H9 (cell line): ENCODE measurements at regions not wholly inside any gene's neighbourhood (a gene's known extent, or its start where the extent isn't known, plus 50 kb on each side); places are given as distances from the start of the nearest gene placed in this dataset.

Source experiments
- DNase-seq: peaks from one replicate; pipeline ENCODE4 v3.0.0-alpha.2; 2017
- H2AFZ ChIP-seq: one replicate; pipeline ENCODE4 v1.6.1; 2013; ENCODE audit warnings: mild to moderate bottlenecking, low read length, control low read depth, moderate library complexity
- H2AK5ac ChIP-seq: 2 replicates; pipeline ENCODE4 v1.6.1; 2013; ENCODE audit warnings: low read length, control low read depth, mixed read lengths; ENCODE audit not compliant: insufficient read length
- H2BK120ac ChIP-seq: one replicate; pipeline ENCODE4 v1.6.1; 2013; ENCODE audit warnings: low read depth, mild to moderate bottlenecking, low read length, control low read depth, inconsistent platforms; ENCODE audit not compliant: poor library complexity, severe bottlenecking
- H2BK12ac ChIP-seq: 2 replicates; pipeline ENCODE4 v1.6.1; 2013; ENCODE audit warnings: low read length, control low read depth, mixed read lengths, low read depth; ENCODE audit not compliant: insufficient read length
- H2BK15ac ChIP-seq: 2 replicates; pipeline ENCODE4 v1.6.1; 2013; ENCODE audit warnings: low read depth, low read length, control low read depth
- H2BK20ac ChIP-seq: one replicate; pipeline ENCODE4 v1.6.1; 2013; ENCODE audit warnings: low read depth, mild to moderate bottlenecking, low read length, control low read depth, inconsistent platforms; ENCODE audit not compliant: poor library complexity, severe bottlenecking
- H2BK5ac ChIP-seq: 2 replicates; pipeline ENCODE4 v1.6.1; 2013; ENCODE audit warnings: low read length, control low read depth, mixed read lengths; ENCODE audit not compliant: insufficient read length
- H3K14ac ChIP-seq: 2 replicates; pipeline ENCODE4 v1.6.1; 2013; ENCODE audit warnings: low read length, control low read depth; ENCODE audit not compliant: insufficient read depth
- H3K18ac ChIP-seq: 2 replicates; pipeline ENCODE4 v1.6.1; 2013; ENCODE audit warnings: low read depth, mild to moderate bottlenecking, mixed read lengths, low read length, control low read depth; ENCODE audit not compliant: insufficient read length
- H3K23ac ChIP-seq: 2 replicates; pipeline ENCODE4 v1.6.1; 2013; ENCODE audit warnings: low read length, control low read depth, mixed read lengths, low read depth; ENCODE audit not compliant: insufficient read length
- H3K23me2 ChIP-seq: 2 replicates; pipeline ENCODE4 v1.6.1; 2013; ENCODE audit warnings: low read depth, mild to moderate bottlenecking, mixed read lengths, low read length, control low read depth; ENCODE audit not compliant: insufficient read length, poor library complexity, severe bottlenecking
- H3K27ac ChIP-seq: 2 replicates; pipeline ENCODE4 v1.5.1; 2013; ENCODE audit warnings: low read length, control low read depth, mixed read lengths, low read depth; ENCODE audit not compliant: insufficient read length
- H3K27me3 ChIP-seq: 2 replicates; pipeline ENCODE4 v1.6.1; 2013; ENCODE audit warnings: low read length, control low read depth, inconsistent platforms; ENCODE audit not compliant: insufficient read depth
- H3K4ac ChIP-seq: 2 replicates; pipeline ENCODE4 v1.6.1; 2013; ENCODE audit warnings: low read depth, mild to moderate bottlenecking, control low read depth, inconsistent platforms, low read length, moderate library complexity
- H3K4me1 ChIP-seq: 2 replicates; pipeline ENCODE4 v1.6.1; 2013; ENCODE audit warnings: low read length, control low read depth, inconsistent platforms; ENCODE audit not compliant: insufficient read depth
- H3K4me2 ChIP-seq: 2 replicates; pipeline ENCODE4 v1.6.1; 2013; ENCODE audit warnings: low read length, control low read depth, mixed read lengths; ENCODE audit not compliant: insufficient read length, insufficient read depth
- H3K56ac ChIP-seq: 2 replicates; pipeline ENCODE4 v1.6.1; 2013; ENCODE audit warnings: low read depth, mild to moderate bottlenecking, mixed read lengths, low read length, control low read depth; ENCODE audit not compliant: insufficient read length
- H3K79me1 ChIP-seq: 2 replicates; pipeline ENCODE4 v1.6.1; 2013; ENCODE audit warnings: low read depth, mild to moderate bottlenecking, moderate library complexity, low read length, control low read depth, inconsistent platforms; ENCODE audit not compliant: insufficient read depth, poor library complexity, severe bottlenecking
- H3K79me2 ChIP-seq: 2 replicates; pipeline ENCODE4 v1.6.1; 2013; ENCODE audit warnings: low read length, control low read depth, inconsistent platforms; ENCODE audit not compliant: insufficient read depth
- H3K9ac ChIP-seq: 2 replicates; pipeline ENCODE4 v1.6.1; 2013; ENCODE audit warnings: low read length, control low read depth, mixed read lengths; ENCODE audit not compliant: insufficient read length; ENCODE audit errors: extremely low read depth
- H3K9me3 ChIP-seq: one replicate; pipeline ENCODE4 v1.6.1; 2013; ENCODE audit warnings: low read depth, low read length, inconsistent platforms; ENCODE audit not compliant: control insufficient read depth
- H3T11ph ChIP-seq: one replicate; pipeline ENCODE4 v1.6.1; 2013; ENCODE audit warnings: mild to moderate bottlenecking, low read length, control low read depth, inconsistent platforms
- H4K20me1 ChIP-seq: one replicate; pipeline ENCODE4 v1.6.1; 2013; ENCODE audit not compliant: control insufficient read depth, insufficient read length, insufficient read depth
- H4K5ac ChIP-seq: 2 replicates; pipeline ENCODE4 v1.6.1; 2013; ENCODE audit warnings: low read depth, mild to moderate bottlenecking, mixed read lengths, low read length, control low read depth; ENCODE audit not compliant: insufficient read length
- H4K8ac ChIP-seq: replicated peaks from 2 replicates; pipeline ENCODE4 v1.6.1; 2013; ENCODE audit warnings: low read length, control low read depth, mixed read lengths, low read depth; ENCODE audit not compliant: insufficient read length
- H4K91ac ChIP-seq: 2 replicates; pipeline ENCODE4 v1.6.1; 2013; ENCODE audit warnings: low read depth, mild to moderate bottlenecking, moderate library complexity, mixed read lengths, low read length, control low read depth; ENCODE audit not compliant: insufficient read length
- H3K27ac Mint-ChIP-seq, 3 experiments: 2 replicates in 2 of 3; 3 replicates in 1 of 3; pipeline ENCODE4 v1.8.0; 2020 to 2021; ENCODE audit warnings: mixed read lengths in 3 of 3, mild to moderate bottlenecking in 1 of 3, moderate library complexity in 1 of 3
- H3K27me3 Mint-ChIP-seq: 2 replicates; pipeline ENCODE4 v1.8.0; 2021; ENCODE audit warnings: low read depth, mild to moderate bottlenecking, moderate library complexity, mixed read lengths
- H3K36me3 Mint-ChIP-seq, 3 experiments: 2 replicates in 2 of 3; 3 replicates in 1 of 3; pipeline ENCODE4 v1.8.0; 2020 to 2021; ENCODE audit warnings: low read depth in 3 of 3, mixed read lengths in 3 of 3; ENCODE audit not compliant: insufficient read depth in 1 of 3
- H3K4me1 Mint-ChIP-seq, 2 experiments: 2 replicates each; pipeline ENCODE4 v1.8.0; 2020; ENCODE audit warnings: mixed read lengths in 2 of 2
- H3K4me3 Mint-ChIP-seq, 2 experiments: 2 replicates in 1 of 2; 3 replicates in 1 of 2; pipeline ENCODE4 v1.8.0; 2020 to 2021; ENCODE audit warnings: mild to moderate bottlenecking in 2 of 2, mixed read lengths in 2 of 2, moderate library complexity in 1 of 2
- H3K9me3 Mint-ChIP-seq, 2 experiments: 2 replicates in 1 of 2; 3 replicates in 1 of 2; pipeline ENCODE4 v1.8.0; 2020; ENCODE audit warnings: mild to moderate bottlenecking in 2 of 2, mixed read lengths in 2 of 2, moderate library complexity in 1 of 2
- WGBS: extraction: QIAGEN DNeasy Blood & Tissue Kit; methylation state at CpG from one replicate; pipeline ENCODE4 v1.1.7; 2013; ENCODE audit warnings: missing lambda C conversion rate, low lambda C conversion rate, mixed read lengths; ENCODE audit not compliant: insufficient read length; ENCODE audit errors: extremely low coverage; 5-methylcytosine and 5-hydroxymethylcytosine counted together
- TF ChIP-seq, protein P1 (sequence below): fragments of 200-600 bp; sonication (generic); conservative IDR thresholded peaks from 3 replicates; pipeline ENCODE4 v1.8.0; 2021; ENCODE audit warnings: antibody characterized with exemption, mild to moderate bottlenecking

DNA sequence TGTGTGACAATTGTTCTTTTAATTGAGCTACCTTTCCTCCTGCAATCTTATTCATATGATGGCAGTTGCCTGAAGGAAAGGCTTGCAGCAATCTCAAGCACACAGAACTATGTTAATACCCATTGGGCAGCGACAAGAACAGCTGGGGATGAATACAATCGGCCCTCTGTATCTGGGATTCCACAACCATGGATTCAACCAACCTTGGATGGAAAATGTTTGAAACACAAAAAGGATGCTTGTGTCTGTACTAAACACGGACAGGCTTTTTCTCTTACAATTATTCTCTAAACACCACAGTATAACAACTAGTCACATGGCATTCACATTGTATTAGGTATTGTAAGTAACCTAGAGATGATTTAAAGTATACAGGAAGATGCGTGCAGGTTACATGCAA is 256.1 kb upstream of the SIX2 start:
- TF ChIP-seq, protein P1, sequence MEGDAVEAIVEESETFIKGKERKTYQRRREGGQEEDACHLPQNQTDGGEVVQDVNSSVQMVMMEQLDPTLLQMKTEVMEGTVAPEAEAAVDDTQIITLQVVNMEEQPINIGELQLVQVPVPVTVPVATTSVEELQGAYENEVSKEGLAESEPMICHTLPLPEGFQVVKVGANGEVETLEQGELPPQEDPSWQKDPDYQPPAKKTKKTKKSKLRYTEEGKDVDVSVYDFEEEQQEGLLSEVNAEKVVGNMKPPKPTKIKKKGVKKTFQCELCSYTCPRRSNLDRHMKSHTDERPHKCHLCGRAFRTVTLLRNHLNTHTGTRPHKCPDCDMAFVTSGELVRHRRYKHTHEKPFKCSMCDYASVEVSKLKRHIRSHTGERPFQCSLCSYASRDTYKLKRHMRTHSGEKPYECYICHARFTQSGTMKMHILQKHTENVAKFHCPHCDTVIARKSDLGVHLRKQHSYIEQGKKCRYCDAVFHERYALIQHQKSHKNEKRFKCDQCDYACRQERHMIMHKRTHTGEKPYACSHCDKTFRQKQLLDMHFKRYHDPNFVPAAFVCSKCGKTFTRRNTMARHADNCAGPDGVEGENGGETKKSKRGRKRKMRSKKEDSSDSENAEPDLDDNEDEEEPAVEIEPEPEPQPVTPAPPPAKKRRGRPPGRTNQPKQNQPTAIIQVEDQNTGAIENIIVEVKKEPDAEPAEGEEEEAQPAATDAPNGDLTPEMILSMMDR: no peak
- Mint-ChIP-seq H3K27me3 (peaks cover 2% of the 10 kb centered on the region), H3K4me1 (peaks cover 17 to 31% of the 10 kb centered on the region in 2 experiments), H3K36me3 (peaks cover 0 to 13% (median 6%) of the 10 kb centered on the region in 3 experiments; a peak in 3 of 7 replicates), H3K27ac (no peak overlapping the region), H3K4me3 (no peak overlapping the region), H3K9me3 (peaks cover 8% of the 10 kb centered on the region in 2 experiments; a peak in 3 of 5 replicates)
- Histone ChIP-seq H4K91ac (no peak overlapping the region), H3K4me2 (no peak overlapping the region), H3K4ac (no peak overlapping the region), H3K9ac (no peak overlapping the region), H3K27ac (no peak overlapping the region), H3K9me3 (no peaks in the 10 kb centered on the region), H3T11ph (no peak overlapping the region), H2BK5ac (no peak overlapping the region), H4K5ac (no peak overlapping the region), H3K23me2 (no peaks in the 10 kb centered on the region), H4K20me1 (no peaks in the 10 kb centered on the region), H4K8ac (no peak overlapping the region), H3K79me1 (no peaks in the 10 kb centered on the region), H3K23ac (no peak overlapping the region), H3K14ac (no peak overlapping the region), H3K79me2 (no peaks in the 10 kb centered on the region), H3K18ac (no peak overlapping the region), H2BK20ac (no peak overlapping the region), H2BK120ac (no peak overlapping the region), H2AK5ac (no peak overlapping the region), H2AFZ (no peak overlapping the region), H2BK15ac (no peak overlapping the region), H3K27me3 (no peaks in the 10 kb centered on the region), H3K56ac (no peak overlapping the region), H3K4me1 (no peaks in the 10 kb centered on the region), H2BK12ac (no peak overlapping the region)
- DNase-seq: no peak
- no CpG with 5 or more reads among the region's 4 CpGs for WGBS
